ENCODE measurements at regions not wholly inside any gene's neighbourhood (a gene's known extent, or its start where the extent isn't known, plus 50 kb on each side); places are given as distances from the start of the nearest gene placed in this dataset.

DNA sequence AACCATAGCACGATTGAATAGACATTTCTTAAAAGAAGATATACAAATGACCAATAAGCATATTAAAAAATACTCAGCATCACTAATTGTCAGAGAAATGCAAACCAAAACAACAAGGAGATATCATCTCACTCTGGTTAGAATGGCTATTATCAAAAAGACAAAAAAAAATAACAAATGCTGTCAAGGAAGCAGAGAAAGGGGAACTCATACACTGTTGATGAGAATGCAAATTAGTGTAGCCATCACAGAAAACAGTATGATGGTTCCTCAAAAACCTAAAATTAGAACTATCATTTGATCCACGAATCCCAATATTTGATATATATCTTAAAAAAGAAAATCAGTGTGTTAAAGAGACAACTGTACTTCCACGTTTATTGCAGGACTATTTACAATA is 71.7 kb upstream of the BANK1 start:
- DNase-seq (ENCODE audit: low read depth) (no peak), FAIRE-seq (no peak)
- H3K27ac ChIP-seq (ENCODE audit: low read depth, low read length), result no peak overlapping the region
- H3K36me3 ChIP-seq (ENCODE audit: insufficient read depth, low read length), result no peaks in the 10 kb centered on the region
- H3K4me3 ChIP-seq (ENCODE audit: insufficient read depth, low read depth, low read length), result no peak overlapping the region
- H3K79me2 ChIP-seq (ENCODE audit: insufficient read depth, low read length), result no peaks in the 10 kb centered on the region
- H3K9me3 ChIP-seq (ENCODE audit: insufficient read depth, low read depth, low read length), result no peaks in the 10 kb centered on the region
- no peaks in the 10 kb centered on the region for H3K27me3 Mint-ChIP-seq (ENCODE audit: low read depth, unreplicated experiment)
- H3K9me3 Mint-ChIP-seq (ENCODE audit: unreplicated experiment), result peaks cover 13% of the 10 kb centered on the region
- H3K4me1 Mint-ChIP-seq (ENCODE audit: low read depth, unreplicated experiment), result peaks cover 19% of the 10 kb centered on the region
- H3K27me3 ChIP-seq (ENCODE audit: insufficient read depth, low read length), result no peaks in the 10 kb centered on the region
- H3K36me3 Mint-ChIP-seq (ENCODE audit: low read depth, unreplicated experiment), result no peaks in the 10 kb centered on the region
- H3K27ac Mint-ChIP-seq (ENCODE audit: unreplicated experiment), result no peak overlapping the region
- no peak overlapping the region for H2AFZ ChIP-seq (ENCODE audit: low read depth, low read length)
- no peak overlapping the region for H3K4me2 ChIP-seq (ENCODE audit: low read length)
- no peak for TF ChIP-seq CTCF (IDR thresholded peaks at IDR 0.05; ENCODE audit: insufficient read depth, low read depth, low read length)
- no peak for TF ChIP-seq EZH2 (IDR thresholded peaks at IDR 0.05; ENCODE audit: insufficient read depth, low read length)
- no peaks in the 10 kb centered on the region for H4K20me1 ChIP-seq (ENCODE audit: insufficient read depth, low read length)
- H3K4me3 Mint-ChIP-seq (ENCODE audit: unreplicated experiment), result no peak overlapping the region
- no peak overlapping the region for H3K9ac ChIP-seq (ENCODE audit: low read length)
- H3K4me1 ChIP-seq (ENCODE audit: insufficient read depth, low read length), result no peaks in the 10 kb centered on the region

DNA sequence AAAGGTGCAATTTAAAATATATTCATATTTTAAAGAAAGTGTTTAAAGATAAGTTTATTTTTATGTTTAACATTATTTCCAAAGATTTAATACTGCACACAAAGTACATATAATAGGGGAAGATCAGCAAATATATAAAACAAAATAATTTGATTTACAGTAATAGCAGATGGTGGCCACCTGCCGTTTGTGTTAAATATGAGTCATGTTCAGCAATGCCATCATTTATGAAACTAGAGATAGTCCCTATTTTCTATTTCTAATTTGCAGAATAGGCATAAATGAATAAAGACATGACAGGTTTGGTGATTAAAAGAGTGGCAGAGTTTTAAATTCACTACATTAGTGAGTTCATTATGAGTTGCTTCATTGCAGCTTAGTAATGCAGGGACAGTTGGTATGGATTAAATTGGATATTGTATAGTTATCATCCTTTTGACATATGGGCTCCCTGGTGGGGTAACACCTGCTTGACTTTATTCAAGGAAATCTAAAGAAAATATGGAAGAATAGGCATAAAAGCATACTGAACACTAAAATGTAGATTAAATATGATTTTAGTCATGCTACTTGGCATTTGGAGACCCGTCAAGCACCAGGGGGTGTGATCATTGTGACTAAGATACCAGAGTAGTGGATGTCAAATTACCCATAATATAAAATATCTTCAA is 78.8 kb upstream of the BANK1 start:
- no peak overlapping the region for H3K9ac ChIP-seq (ENCODE audit: low read length)
- no peaks in the 10 kb centered on the region for H3K36me3 ChIP-seq (ENCODE audit: insufficient read depth, low read length)
- H3K79me2 ChIP-seq (ENCODE audit: insufficient read depth, low read length), result no peaks in the 10 kb centered on the region
- Mint-ChIP-seq H3K27me3 (ENCODE audit: low read depth, unreplicated experiment) (no peaks in the 10 kb centered on the region), H3K36me3 (ENCODE audit: low read depth, unreplicated experiment) (no peaks in the 10 kb centered on the region), H3K9me3 (ENCODE audit: unreplicated experiment) (peaks cover 4% of the 10 kb centered on the region), H3K4me3 (ENCODE audit: unreplicated experiment) (no peak overlapping the region), H3K4me1 (ENCODE audit: low read depth, unreplicated experiment) (peaks cover 3% of the 10 kb centered on the region), H3K27ac (ENCODE audit: unreplicated experiment) (no peak overlapping the region)
- H3K27ac ChIP-seq (ENCODE audit: low read depth, low read length), result no peak overlapping the region
- H3K4me3 ChIP-seq (ENCODE audit: insufficient read depth, low read depth, low read length), result no peak overlapping the region
- no peak overlapping the region for H3K4me2 ChIP-seq (ENCODE audit: low read length)
- no peaks in the 10 kb centered on the region for H3K27me3 ChIP-seq (ENCODE audit: insufficient read depth, low read length)
- no peaks in the 10 kb centered on the region for H4K20me1 ChIP-seq (ENCODE audit: insufficient read depth, low read length)
- DNase-seq (ENCODE audit: low read depth) (no peak), FAIRE-seq (no peak)
- no peaks in the 10 kb centered on the region for H3K9me3 ChIP-seq (ENCODE audit: insufficient read depth, low read depth, low read length)
- TF ChIP-seq EZH2 (IDR thresholded peaks at IDR 0.05; ENCODE audit: insufficient read depth, low read length), result no peak
- TF ChIP-seq CTCF (IDR thresholded peaks at IDR 0.05; ENCODE audit: insufficient read depth, low read depth, low read length), result no peak
- no peaks in the 10 kb centered on the region for H3K4me1 ChIP-seq (ENCODE audit: insufficient read depth, low read length)
- H2AFZ ChIP-seq (ENCODE audit: low read depth, low read length), result no peak overlapping the region

- no peak for FAIRE-seq
Measured at GRCh38 chr4:101710806-101711205, 79.7 kb upstream of the BANK1 start.

More at GRCh38 chr4:101710806-101711205, 79.7 kb upstream of the BANK1 start:
- Histone ChIP-seq H3K36me3 (ENCODE audit: insufficient read depth, low read length) (no peaks in the 10 kb centered on the region), H3K27ac (ENCODE audit: low read depth, low read length) (no peak overlapping the region), H3K9me3 (ENCODE audit: insufficient read depth, low read depth, low read length) (no peaks in the 10 kb centered on the region), H3K4me2 (ENCODE audit: low read length) (no peak overlapping the region), H2AFZ (ENCODE audit: low read depth, low read length) (no peak overlapping the region), H3K9ac (ENCODE audit: low read length) (no peak overlapping the region), H4K20me1 (ENCODE audit: insufficient read depth, low read length) (no peaks in the 10 kb centered on the region), H3K4me1 (ENCODE audit: insufficient read depth, low read length) (no peaks in the 10 kb centered on the region), H3K4me3 (ENCODE audit: insufficient read depth, low read depth, low read length) (no peak overlapping the region), H3K79me2 (ENCODE audit: insufficient read depth, low read length) (no peaks in the 10 kb centered on the region), H3K27me3 (ENCODE audit: insufficient read depth, low read length) (no peaks in the 10 kb centered on the region)
- no peak overlapping the region for H3K27ac Mint-ChIP-seq (ENCODE audit: unreplicated experiment)
- TF ChIP-seq EZH2 (IDR thresholded peaks at IDR 0.05; ENCODE audit: insufficient read depth, low read length), result no peak
- peaks cover 3% of the 10 kb centered on the region for H3K4me1 Mint-ChIP-seq (ENCODE audit: low read depth, unreplicated experiment)
- H3K27me3 Mint-ChIP-seq (ENCODE audit: low read depth, unreplicated experiment), result no peaks in the 10 kb centered on the region
- DNase-seq (ENCODE audit: low read depth), result no peak
- no peak overlapping the region for H3K4me3 Mint-ChIP-seq (ENCODE audit: unreplicated experiment)
- no peaks in the 10 kb centered on the region for H3K36me3 Mint-ChIP-seq (ENCODE audit: low read depth, unreplicated experiment)
- peaks cover 4% of the 10 kb centered on the region for H3K9me3 Mint-ChIP-seq (ENCODE audit: unreplicated experiment)

Measured in astrocyte (in vitro differentiated cells and primary cell).